ENCODE measurements at regions not wholly inside any gene's neighbourhood (a gene's known extent, or its start where the extent isn't known, plus 50 kb on each side); places are given as distances from the start of the nearest gene placed in this dataset.

DNA sequence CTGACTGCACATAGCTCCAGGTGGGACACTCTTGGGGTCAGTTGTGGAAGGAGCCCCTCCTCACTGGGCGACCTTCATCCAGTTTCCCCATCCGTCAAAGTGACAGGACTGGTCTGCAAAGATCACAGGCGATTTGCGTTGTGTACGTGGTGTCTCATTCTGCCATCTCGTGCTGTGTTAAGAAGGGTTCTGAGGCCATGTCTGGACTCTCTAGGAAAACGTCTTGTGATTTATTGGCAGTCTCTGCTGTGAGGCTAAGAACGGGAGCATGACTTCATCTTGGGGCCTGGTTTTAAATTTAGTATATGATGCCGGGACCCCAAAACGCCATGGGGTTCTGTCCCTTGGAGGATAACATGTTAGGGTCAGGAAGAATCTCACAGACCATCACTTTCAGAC, 65.2 kb upstream of the CIBAR2 start:
- TF ChIP-seq, protein P1, sequence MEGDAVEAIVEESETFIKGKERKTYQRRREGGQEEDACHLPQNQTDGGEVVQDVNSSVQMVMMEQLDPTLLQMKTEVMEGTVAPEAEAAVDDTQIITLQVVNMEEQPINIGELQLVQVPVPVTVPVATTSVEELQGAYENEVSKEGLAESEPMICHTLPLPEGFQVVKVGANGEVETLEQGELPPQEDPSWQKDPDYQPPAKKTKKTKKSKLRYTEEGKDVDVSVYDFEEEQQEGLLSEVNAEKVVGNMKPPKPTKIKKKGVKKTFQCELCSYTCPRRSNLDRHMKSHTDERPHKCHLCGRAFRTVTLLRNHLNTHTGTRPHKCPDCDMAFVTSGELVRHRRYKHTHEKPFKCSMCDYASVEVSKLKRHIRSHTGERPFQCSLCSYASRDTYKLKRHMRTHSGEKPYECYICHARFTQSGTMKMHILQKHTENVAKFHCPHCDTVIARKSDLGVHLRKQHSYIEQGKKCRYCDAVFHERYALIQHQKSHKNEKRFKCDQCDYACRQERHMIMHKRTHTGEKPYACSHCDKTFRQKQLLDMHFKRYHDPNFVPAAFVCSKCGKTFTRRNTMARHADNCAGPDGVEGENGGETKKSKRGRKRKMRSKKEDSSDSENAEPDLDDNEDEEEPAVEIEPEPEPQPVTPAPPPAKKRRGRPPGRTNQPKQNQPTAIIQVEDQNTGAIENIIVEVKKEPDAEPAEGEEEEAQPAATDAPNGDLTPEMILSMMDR (IDR thresholded peaks at IDR 0.05; ENCODE audit: insufficient read depth, low read depth, low read length) = no peak
- CTCF ChIA-PET = interaction anchor here (1.1 kb wide), 1 partner anchor 9 kb away, joined by 3 read pairs; no protein-coding TSS in a partner anchor

DNA sequence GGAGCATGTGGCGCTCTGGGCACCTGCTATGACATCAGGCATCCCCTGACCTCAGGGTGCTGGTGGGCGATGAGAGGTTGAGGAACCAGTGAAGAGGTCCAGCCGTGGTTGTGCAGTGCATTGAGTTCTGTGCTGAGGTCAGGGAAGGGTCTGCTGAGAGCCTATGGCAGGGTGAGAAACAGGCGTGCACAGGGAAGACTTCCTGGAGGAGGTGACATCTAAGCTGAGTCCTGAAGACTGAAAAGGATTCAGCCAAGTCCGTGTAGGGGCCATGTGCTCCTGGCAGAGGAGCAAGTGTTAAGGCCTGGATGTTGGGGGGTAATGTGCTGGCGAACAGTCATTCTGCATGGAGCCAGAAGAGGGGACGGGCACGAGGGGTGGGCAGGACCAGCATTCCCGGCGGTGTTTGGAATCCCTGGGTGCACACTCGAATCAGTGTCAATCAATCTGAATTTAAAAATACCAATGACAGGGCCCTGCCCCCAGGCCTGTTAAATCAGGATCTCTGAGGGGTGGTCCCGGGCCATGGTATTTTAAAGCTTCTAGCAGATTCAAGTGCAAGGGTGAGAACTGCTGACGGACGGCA, 65.8 kb upstream of the CIBAR2 start:
- CTCF ChIA-PET = no interaction called here
- TF ChIP-seq, protein P1 (IDR thresholded peaks at IDR 0.05; ENCODE audit: insufficient read depth, low read depth, low read length) = no peak
- peaks cover 8% of the 10 kb centered on the region for H3K36me3 ChIP-seq (ENCODE audit: control insufficient read depth, insufficient read depth, low read length)
- POLR2A ChIA-PET = no interaction called here
- no peak for DNase-seq (ENCODE audit: low read depth)
- no peak overlapping the region for H3K4me3 ChIP-seq (ENCODE audit: low read depth, low read length)
- no peaks in the 10 kb centered on the region for H3K27me3 ChIP-seq (ENCODE audit: control insufficient read depth, insufficient read depth, low read length)

More for the DNA sequence above, 65.2 kb upstream of the CIBAR2 start:
- H3K4me3 ChIP-seq (ENCODE audit: low read depth, low read length) = no peak overlapping the region
- H3K27me3 ChIP-seq (ENCODE audit: control insufficient read depth, insufficient read depth, low read length) = no peaks in the 10 kb centered on the region
- H3K36me3 ChIP-seq (ENCODE audit: control insufficient read depth, insufficient read depth, low read length) = peaks cover 2% of the 10 kb centered on the region
- POLR2A ChIA-PET = no interaction called here
- no peak for DNase-seq (ENCODE audit: low read depth)

DNA sequence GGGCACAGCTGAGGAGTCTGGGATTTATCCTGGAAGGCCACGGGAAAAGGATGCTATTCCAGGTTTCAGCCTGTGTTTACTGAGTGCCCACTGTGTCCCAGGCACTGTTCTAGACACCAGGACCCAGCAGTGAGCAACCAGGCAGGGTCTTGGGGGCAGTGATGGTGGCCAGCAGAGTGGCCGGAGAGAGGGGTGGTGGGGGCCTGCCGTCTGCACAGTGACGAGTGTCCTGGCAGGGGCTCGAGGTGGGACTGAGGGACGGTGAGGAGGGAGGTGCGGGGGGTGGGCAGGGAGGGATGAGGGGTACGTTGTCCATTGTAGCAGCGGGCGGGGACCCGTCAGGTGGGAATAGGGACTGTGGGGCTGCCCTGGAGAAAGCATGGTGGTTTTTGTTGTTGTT, 66.3 kb upstream of the CIBAR2 start:
- POLR2A ChIA-PET = no interaction called here
- DNase-seq (ENCODE audit: low read depth) = no peak
- peaks cover 10% of the 10 kb centered on the region for H3K36me3 ChIP-seq (ENCODE audit: control insufficient read depth, insufficient read depth, low read length)
- CTCF ChIA-PET = no interaction called here
- TF ChIP-seq, protein P1 (IDR thresholded peaks at IDR 0.05; ENCODE audit: insufficient read depth, low read depth, low read length) = no peak
- no peaks in the 10 kb centered on the region for H3K27me3 ChIP-seq (ENCODE audit: control insufficient read depth, insufficient read depth, low read length)
- H3K4me3 ChIP-seq (ENCODE audit: low read depth, low read length) = no peak overlapping the region

DNA sequence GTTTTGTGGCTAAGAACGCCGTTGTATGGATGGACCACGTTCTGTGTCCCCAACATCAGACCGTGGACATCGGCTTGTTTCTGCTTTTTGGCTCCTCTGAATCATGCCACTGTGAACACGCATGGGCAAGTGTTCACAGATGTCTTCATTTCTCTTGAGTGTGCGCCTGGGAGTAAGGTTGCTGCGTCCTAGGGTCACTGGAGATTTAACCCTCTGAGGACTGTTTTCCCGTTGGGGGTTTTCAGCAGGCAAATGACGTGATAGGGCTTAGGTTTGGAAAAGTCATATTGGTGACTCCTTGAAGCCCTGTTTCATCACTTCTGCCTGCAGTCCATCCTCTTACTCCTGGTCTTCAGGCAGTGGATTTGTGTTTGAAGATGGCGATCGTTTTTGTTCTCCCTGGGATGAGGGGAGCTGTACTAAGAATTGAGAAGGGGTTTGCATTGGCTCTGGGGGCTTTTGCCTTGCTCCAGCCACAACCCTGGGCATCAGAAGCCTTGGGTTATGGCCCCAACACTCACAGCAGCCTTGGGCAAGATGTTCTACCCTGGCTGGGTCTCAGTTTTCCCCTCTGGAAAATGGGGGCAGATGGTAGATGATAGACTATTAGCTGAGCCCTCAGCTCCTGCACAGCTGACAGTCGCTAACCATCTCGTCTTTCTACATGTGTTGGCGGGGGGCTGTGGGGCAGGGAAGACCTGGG, 67.2 kb upstream of the CIBAR2 start:
- Histone ChIP-seq H3K27me3 (ENCODE audit: control insufficient read depth, insufficient read depth, low read length) (no peaks in the 10 kb centered on the region), H3K4me3 (ENCODE audit: low read depth, low read length) (no peak overlapping the region), H3K36me3 (ENCODE audit: control insufficient read depth, insufficient read depth, low read length) (peaks cover 13% of the 10 kb centered on the region)
- CTCF ChIA-PET = no interaction called here
- TF ChIP-seq, protein P1 (IDR thresholded peaks at IDR 0.05; ENCODE audit: insufficient read depth, low read depth, low read length) = no peak
- no peak for DNase-seq (ENCODE audit: low read depth)
- POLR2A ChIA-PET = no interaction called here

DNA sequence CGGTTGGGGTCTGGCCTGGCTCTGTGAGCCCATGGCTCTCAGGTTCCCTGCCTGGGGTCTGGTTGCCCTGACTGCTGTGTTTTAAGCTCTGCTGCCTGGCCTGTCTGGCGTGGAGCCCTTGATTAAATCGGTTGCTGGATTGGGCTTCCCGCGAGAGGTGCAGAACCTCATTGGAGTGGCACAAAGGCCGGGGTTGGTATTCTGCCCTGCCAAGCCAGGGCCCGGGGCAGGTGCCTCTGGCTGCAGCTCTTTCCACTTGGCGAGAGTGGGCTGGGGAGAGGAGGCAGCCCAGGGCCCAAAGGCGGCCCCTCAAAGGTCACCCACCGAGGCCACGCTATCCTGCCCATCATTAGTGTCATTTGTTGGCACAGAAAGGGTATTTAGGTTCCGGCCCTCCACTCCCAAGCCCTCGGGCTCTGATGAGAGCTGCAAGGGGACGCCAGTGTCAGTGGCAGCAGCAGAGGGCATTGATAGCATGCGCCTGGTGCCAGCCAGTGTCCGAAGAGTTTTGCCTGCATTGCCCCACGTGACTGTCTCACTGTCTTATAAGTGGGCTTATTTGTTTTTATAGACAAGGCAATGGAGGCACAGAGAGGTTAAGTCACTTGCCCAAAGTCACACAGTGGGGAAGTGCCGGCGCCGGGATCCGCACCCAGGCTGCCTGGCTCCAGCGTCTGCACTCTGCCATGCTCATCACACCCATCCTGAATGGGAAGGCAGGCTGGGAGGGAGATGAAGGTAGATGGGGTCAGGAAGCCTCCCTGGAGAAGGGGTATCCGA, 68.0 kb upstream of the CIBAR2 start:
- CTCF ChIA-PET = no interaction called here
- DNase-seq (ENCODE audit: low read depth) = no peak
- TF ChIP-seq, protein P1 (IDR thresholded peaks at IDR 0.05; ENCODE audit: insufficient read depth, low read depth, low read length) = no peak
- H3K4me3 ChIP-seq (ENCODE audit: low read depth, low read length) = no peak overlapping the region
- POLR2A ChIA-PET = no interaction called here
- no peaks in the 10 kb centered on the region for H3K27me3 ChIP-seq (ENCODE audit: control insufficient read depth, insufficient read depth, low read length)
- H3K36me3 ChIP-seq (ENCODE audit: control insufficient read depth, insufficient read depth, low read length) = peaks cover 14% of the 10 kb centered on the region

Data from BJ (cell line).